ENCODE measurements at regions not wholly inside any gene's neighbourhood (a gene's known extent, or its start where the extent isn't known, plus 50 kb on each side); places are given as distances from the start of the nearest gene placed in this dataset.

- TF ChIP-seq CTCF (IDR thresholded peaks at IDR 0.05) (no peak), POLR2A (IDR thresholded peaks at IDR 0.05) (no peak)
These were observed 223.2 kb upstream of the TSHZ2 start for GRCh38 chr20:52748990-52749389.
